Upper lobe of left lung (tissue), 6 donors: ENCODE measurements at regions not wholly inside any gene's neighbourhood (a gene's known extent, or its start where the extent isn't known, plus 50 kb on each side); places are given as distances from the start of the nearest gene placed in this dataset.

Source experiments
- ATAC-seq, 2 donors: fragments of 200-7000 bp; cut with Tn5 transposase; one replicate each; pipeline ENCODE4 v1.9.1; 2022; ENCODE audit warnings: mild to moderate bottlenecking in 2 of 2, moderate library complexity in 2 of 2; ENCODE audit not compliant: low FRiP score in 2 of 2
- DNase-seq, 2 donors: peaks; one replicate each; pipeline ENCODE4 v3.0.0-alpha.2; 2019 to 2020
- H3K27ac ChIP-seq, 4 donors: fragments of 200-600 bp; sonication (generic); one replicate each; pipeline ENCODE4 v1.5.1; 2016 to 2019
- H3K27me3 ChIP-seq, 4 donors: fragments of 200-600 bp; sonication (generic); one replicate each; pipeline ENCODE4 v1.5.1; 2017 to 2019
- H3K36me3 ChIP-seq, 4 donors: fragments of 200-600 bp; sonication (generic); one replicate each; pipeline ENCODE4 v1.5.1; 2016 to 2019
- H3K4me1 ChIP-seq, 4 donors: fragments of 200-600 bp; sonication (generic); one replicate each; pipeline ENCODE4 v1.5.1; 2018 to 2019
- H3K4me3 ChIP-seq, 4 donors: fragments of 200-600 bp; sonication (generic); one replicate each; pipeline ENCODE4 v1.5.1; 2017 to 2019; ENCODE audit warnings: mild to moderate bottlenecking in 2 of 4, moderate library complexity in 1 of 4
- H3K9me3 ChIP-seq, 4 donors: fragments of 200-600 bp; sonication (generic); one replicate each; pipeline ENCODE4 v1.5.1; 2018 to 2019
- EP300 ChIP-seq, 4 donors: sonication (generic); formaldehyde crosslinking; IDR thresholded peaks; one replicate each; pipeline ENCODE4 v1.5.1; 2017; ENCODE audit warnings: antibody characterized with exemption in 4 of 4, control low read depth in 2 of 4
- POLR2A ChIP-seq, 4 donors: fragments of 450-650 bp; IDR thresholded peaks; one replicate each; pipeline ENCODE4 v1.5.1; 2016 to 2017; ENCODE audit warnings: antibody characterized with exemption in 4 of 4, mild to moderate bottlenecking in 2 of 4
- POLR2AphosphoS5 ChIP-seq, 2 donors: sonication (generic); formaldehyde crosslinking; IDR thresholded peaks; one replicate each; pipeline ENCODE4 v1.5.1; 2017; ENCODE audit warnings: antibody characterized with exemption in 2 of 2
- WGBS, 2 donors: methylation state at CpG; one replicate each; pipeline ENCODE4 v1.1.5; 2017 to 2018; 5-methylcytosine and 5-hydroxymethylcytosine counted together
- TF ChIP-seq, protein P1 (sequence below), 6 experiments: fragments of 450-650 bp in 4 of 6; fragments of 200-600 bp in 2 of 6; sonication (generic) in 2 of 6; IDR thresholded peaks; one replicate each; pipeline ENCODE4 v1.5.1; 2016 to 2019; ENCODE audit warnings: antibody characterized with exemption in 6 of 6
- donor health status: DM: no; HTN: no; CAD: no; lungs with moderate emphysema.
- donor health status: DM: no; HTN: yes; CAD: no; lungs with severe emphysema.

DNA sequence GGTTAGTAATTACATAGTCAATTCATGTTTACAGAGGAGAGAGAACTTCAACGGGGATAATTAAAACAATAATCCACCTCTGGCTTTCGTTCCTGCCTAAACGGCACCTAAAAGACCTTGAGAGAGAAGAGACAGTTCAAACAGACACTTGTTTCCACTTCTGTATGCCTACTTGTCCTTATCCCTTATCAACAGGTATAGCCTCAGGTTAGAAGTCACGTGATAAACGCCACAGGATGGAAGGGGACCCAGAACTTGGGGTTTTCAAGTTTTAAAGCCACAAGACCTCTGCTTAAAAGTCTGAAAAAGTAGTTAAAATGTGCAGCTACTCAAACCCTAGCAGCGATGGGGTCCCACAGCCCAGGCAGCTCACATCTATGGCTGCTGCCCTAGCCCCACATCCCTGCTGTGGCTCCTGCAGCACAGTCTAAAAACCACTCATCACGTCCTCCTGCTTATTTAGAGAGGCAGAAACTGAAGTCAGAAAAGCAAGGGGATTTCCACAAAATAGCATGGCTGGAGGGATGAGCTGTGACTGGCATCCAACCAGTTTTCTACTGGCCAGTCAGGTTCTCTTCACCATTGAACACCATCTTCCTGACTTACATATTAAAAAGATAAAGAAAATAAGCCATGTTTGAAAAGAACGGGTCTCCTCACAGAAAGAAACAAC is 51.2 kb upstream of the SEC16B start:
- TF ChIP-seq EP300 (IDR thresholded peaks at IDR 0.05) (no peak), POLR2AphosphoS5 (IDR thresholded peaks at IDR 0.05) (no peak), POLR2A (IDR thresholded peaks at IDR 0.05) (no peak)
- TF ChIP-seq, protein P1, sequence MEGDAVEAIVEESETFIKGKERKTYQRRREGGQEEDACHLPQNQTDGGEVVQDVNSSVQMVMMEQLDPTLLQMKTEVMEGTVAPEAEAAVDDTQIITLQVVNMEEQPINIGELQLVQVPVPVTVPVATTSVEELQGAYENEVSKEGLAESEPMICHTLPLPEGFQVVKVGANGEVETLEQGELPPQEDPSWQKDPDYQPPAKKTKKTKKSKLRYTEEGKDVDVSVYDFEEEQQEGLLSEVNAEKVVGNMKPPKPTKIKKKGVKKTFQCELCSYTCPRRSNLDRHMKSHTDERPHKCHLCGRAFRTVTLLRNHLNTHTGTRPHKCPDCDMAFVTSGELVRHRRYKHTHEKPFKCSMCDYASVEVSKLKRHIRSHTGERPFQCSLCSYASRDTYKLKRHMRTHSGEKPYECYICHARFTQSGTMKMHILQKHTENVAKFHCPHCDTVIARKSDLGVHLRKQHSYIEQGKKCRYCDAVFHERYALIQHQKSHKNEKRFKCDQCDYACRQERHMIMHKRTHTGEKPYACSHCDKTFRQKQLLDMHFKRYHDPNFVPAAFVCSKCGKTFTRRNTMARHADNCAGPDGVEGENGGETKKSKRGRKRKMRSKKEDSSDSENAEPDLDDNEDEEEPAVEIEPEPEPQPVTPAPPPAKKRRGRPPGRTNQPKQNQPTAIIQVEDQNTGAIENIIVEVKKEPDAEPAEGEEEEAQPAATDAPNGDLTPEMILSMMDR (IDR thresholded peaks at IDR 0.05) = no peak
- ATAC-seq = no peak

DNA sequence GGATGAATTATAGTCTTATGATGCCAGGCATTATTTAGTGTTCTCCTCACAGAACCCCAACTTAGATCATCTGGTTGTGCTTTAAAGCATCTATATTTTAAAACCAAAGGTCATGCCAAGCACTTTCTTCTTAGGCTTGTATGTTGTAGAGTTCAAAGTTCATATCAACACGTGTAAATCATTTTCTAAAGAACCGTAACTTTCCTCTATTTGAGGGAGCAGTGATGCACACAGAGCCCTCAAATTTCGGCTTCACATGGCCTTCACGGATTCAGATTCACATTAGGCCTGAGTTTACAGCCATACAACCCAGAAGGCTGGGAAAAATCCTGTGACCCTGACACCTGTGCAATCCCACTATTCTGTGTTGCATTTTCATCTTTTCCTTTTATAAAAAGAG is 52.1 kb upstream of the SEC16B start:
- H3K4me3 ChIP-seq = no peak overlapping the region

More for the DNA sequence above, 51.2 kb upstream of the SEC16B start:
- Histone ChIP-seq H3K27ac (no peak overlapping the region), H3K4me1 (no peaks in the 10 kb centered on the region), H3K9me3 (no peaks in the 10 kb centered on the region), H3K27me3 (no peaks in the 10 kb centered on the region), H3K36me3 (peaks cover 0 to 34% (median 2%) of the 10 kb centered on the region in 4 donors), H3K4me3 (no peak overlapping the region)
- DNase-seq = no peak
- WGBS, 2 donors = 82 to 83% methylated on average over 8 of the region's 8 CpGs

DNA sequence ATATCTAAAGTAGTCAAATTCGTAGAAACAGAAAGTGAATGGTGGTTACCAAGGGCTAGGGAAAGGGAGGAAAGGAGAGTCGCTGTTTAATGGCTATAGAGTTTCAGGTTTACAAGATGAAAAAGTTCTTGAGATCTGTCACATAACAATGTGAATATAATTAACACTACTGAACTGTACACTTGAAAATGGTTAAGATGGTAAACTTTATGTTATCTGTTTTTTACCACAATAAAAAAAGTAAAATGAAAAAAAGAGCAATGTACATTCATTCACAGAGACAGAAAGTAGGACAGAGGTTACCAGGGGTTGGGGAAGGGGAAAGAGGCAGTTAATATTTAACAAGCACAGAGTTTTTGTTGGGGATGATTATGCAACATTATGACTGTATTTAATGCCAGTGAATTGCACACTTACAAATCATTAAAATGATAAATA is 53.3 kb upstream of the SEC16B start:
- TF ChIP-seq EP300 (IDR thresholded peaks at IDR 0.05) = no peak
- TF ChIP-seq POLR2AphosphoS5 (IDR thresholded peaks at IDR 0.05) = no peak
- TF ChIP-seq, protein P1 (IDR thresholded peaks at IDR 0.05) = no peak
- TF ChIP-seq POLR2A (IDR thresholded peaks at IDR 0.05) = no peak
- no peaks in the 10 kb centered on the region for H3K9me3 ChIP-seq
- no peak for ATAC-seq
- 57 to 67% methylated on average over 2 of the region's 2 CpGs for WGBS, 2 donors
- peaks cover 0 to 27% (median 2%) of the 10 kb centered on the region in 4 donors for H3K36me3 ChIP-seq
- H3K4me3 ChIP-seq = no peak overlapping the region
- no peak for DNase-seq
- no peak overlapping the region for H3K27ac ChIP-seq
- H3K4me1 ChIP-seq = no peaks in the 10 kb centered on the region
- H3K27me3 ChIP-seq = no peaks in the 10 kb centered on the region

More for the DNA sequence above, 52.1 kb upstream of the SEC16B start:
- peaks cover 0 to 32% (median 2%) of the 10 kb centered on the region in 4 donors for H3K36me3 ChIP-seq
- no peaks in the 10 kb centered on the region for H3K27me3 ChIP-seq
- no peaks in the 10 kb centered on the region for H3K4me1 ChIP-seq
- H3K9me3 ChIP-seq = no peaks in the 10 kb centered on the region
- 78 to 83% methylated on average over 4 of the region's 4 CpGs for WGBS, 2 donors
- H3K27ac ChIP-seq = no peak overlapping the region
- ATAC-seq = no peak
- TF ChIP-seq POLR2AphosphoS5 (IDR thresholded peaks at IDR 0.05) (no peak), EP300 (IDR thresholded peaks at IDR 0.05) (no peak), POLR2A (IDR thresholded peaks at IDR 0.05) (no peak)
- TF ChIP-seq, protein P1 (IDR thresholded peaks at IDR 0.05) = no peak
- DNase-seq = no peak

DNA sequence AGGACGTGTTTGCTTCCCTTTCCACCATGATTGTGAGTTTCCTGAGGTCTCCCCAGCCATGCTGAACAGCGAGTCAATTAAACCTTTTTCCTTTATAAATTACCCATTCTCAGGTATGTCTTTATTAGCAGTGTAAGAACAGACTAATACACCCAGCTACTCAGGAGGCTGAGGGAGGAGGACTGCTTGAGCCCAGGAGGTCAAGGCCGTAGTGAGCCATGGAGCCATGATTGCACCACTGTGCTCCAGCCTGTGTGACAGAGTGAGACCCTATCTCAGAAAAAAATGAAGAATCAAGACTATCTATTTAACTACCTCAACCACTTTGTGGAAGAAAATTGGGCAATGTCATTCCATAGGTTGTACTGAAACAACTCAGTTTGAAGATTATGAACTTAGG is 54.6 kb upstream of the SEC16B start:
- H3K4me1 ChIP-seq = no peaks in the 10 kb centered on the region
- no peak overlapping the region for H3K4me3 ChIP-seq
- WGBS, 2 donors = 88 to 92% methylated on average over 3 of the region's 3 CpGs
- H3K36me3 ChIP-seq = peaks cover 0 to 27% (median 0%) of the 10 kb centered on the region in 4 donors
- ATAC-seq = no peak
- no peak for TF ChIP-seq POLR2AphosphoS5 (IDR thresholded peaks at IDR 0.05)
- TF ChIP-seq, protein P1 (IDR thresholded peaks at IDR 0.05) = no peak
- TF ChIP-seq EP300 (IDR thresholded peaks at IDR 0.05) = no peak
- no peak for TF ChIP-seq POLR2A (IDR thresholded peaks at IDR 0.05)
- no peaks in the 10 kb centered on the region for H3K9me3 ChIP-seq
- H3K27me3 ChIP-seq = no peaks in the 10 kb centered on the region
- no peak for DNase-seq
- no peak overlapping the region for H3K27ac ChIP-seq
